Stimulated activated naive CD8-positive, alpha-beta T cell treated with anti-CD3 and anti-CD28 coated beads, Interleukin-15, amount 100 ng/mL, for 72 hours (primary cell): ENCODE measurements at regions not wholly inside any gene's neighbourhood (a gene's known extent, or its start where the extent isn't known, plus 50 kb on each side); places are given as distances from the start of the nearest gene placed in this dataset.

ENCODE experiments used
- ATAC-seq: fragments of 150-1000 bp; cut with Tn5 transposase; 2 replicates; pipeline ENCODE4 v1.10.0; 2021; ENCODE audit warnings: mild to moderate bottlenecking, moderate library complexity
- DNase-seq, 2 donors: peaks; one replicate each; pipeline ENCODE4 v3.0.0; 2021 to 2022
- H3K27ac Mint-ChIP-seq, 2 donors: one replicate each; pipeline ENCODE4 v1.8.0; 2022; ENCODE audit warnings: mild to moderate bottlenecking in 2 of 2, mixed read lengths in 2 of 2, moderate library complexity in 2 of 2
- H3K27me3 Mint-ChIP-seq: one replicate; pipeline ENCODE4 v1.8.0; 2022; ENCODE audit warnings: mixed read lengths
- H3K4me1 Mint-ChIP-seq: one replicate; pipeline ENCODE4 v1.8.0; 2022; ENCODE audit warnings: mild to moderate bottlenecking, mixed read lengths
- H3K4me3 Mint-ChIP-seq, 2 donors: one replicate each; pipeline ENCODE4 v1.8.0; 2022; ENCODE audit warnings: mild to moderate bottlenecking in 2 of 2, mixed read lengths in 2 of 2, moderate library complexity in 1 of 2
- H3K9me3 Mint-ChIP-seq, 2 donors: one replicate each; pipeline ENCODE4 v1.8.0; 2022; ENCODE audit warnings: mixed read lengths in 2 of 2

- no peaks in the 10 kb centered on the region for H3K4me1 Mint-ChIP-seq
- no peaks in the 10 kb centered on the region for H3K27me3 Mint-ChIP-seq
- H3K9me3 Mint-ChIP-seq: peaks cover 0 to 10% of the 10 kb centered on the region in 2 donors
- ATAC-seq (no peak), DNase-seq (no peak)
- H3K4me3 Mint-ChIP-seq: no peak overlapping the region
- H3K27ac Mint-ChIP-seq: no peak overlapping the region
Measured at GRCh38 chr2:212618636-212619035, 80.0 kb upstream of the ERBB4 start.

- H3K4me1 Mint-ChIP-seq: no peaks in the 10 kb centered on the region
- no peak overlapping the region for H3K27ac Mint-ChIP-seq
- H3K4me3 Mint-ChIP-seq: no peak overlapping the region
- no peak for ATAC-seq
- DNase-seq: no peak
- no peaks in the 10 kb centered on the region for H3K27me3 Mint-ChIP-seq
- no peaks in the 10 kb centered on the region for H3K9me3 Mint-ChIP-seq
Measured at GRCh38 chr2:212610872-212611425, 72.3 kb upstream of the ERBB4 start.

GRCh38 chr2:212609479-212609878 is 70.9 kb upstream of the ERBB4 start:
- ATAC-seq: no peak
- Mint-ChIP-seq H3K27me3 (peaks cover 8% of the 10 kb centered on the region), H3K4me1 (no peaks in the 10 kb centered on the region), H3K27ac (no peak overlapping the region), H3K9me3 (no peaks in the 10 kb centered on the region), H3K4me3 (no peak overlapping the region)
- no peak for DNase-seq

GRCh38 chr2:212607080-212607479 is 68.5 kb upstream of the ERBB4 start:
- DNase-seq (no peak), ATAC-seq (no peak)
- Mint-ChIP-seq H3K4me3 (no peak overlapping the region), H3K27ac (no peak overlapping the region), H3K4me1 (no peaks in the 10 kb centered on the region), H3K27me3 (peaks cover 8% of the 10 kb centered on the region), H3K9me3 (no peaks in the 10 kb centered on the region)

- no peaks in the 10 kb centered on the region for H3K4me1 Mint-ChIP-seq
- H3K9me3 Mint-ChIP-seq: no peaks in the 10 kb centered on the region
- DNase-seq (no peak), ATAC-seq (no peak)
- peaks cover 8% of the 10 kb centered on the region for H3K27me3 Mint-ChIP-seq
- no peak overlapping the region for H3K4me3 Mint-ChIP-seq
- no peak overlapping the region for H3K27ac Mint-ChIP-seq
Measured at GRCh38 chr2:212606232-212606631, 67.6 kb upstream of the ERBB4 start.

GRCh38 chr2:212596688-212597087 is 58.1 kb upstream of the ERBB4 start:
- Mint-ChIP-seq H3K4me3 (no peak overlapping the region), H3K4me1 (no peaks in the 10 kb centered on the region), H3K27me3 (no peaks in the 10 kb centered on the region), H3K27ac (no peak overlapping the region), H3K9me3 (no peaks in the 10 kb centered on the region)
- DNase-seq (no peak), ATAC-seq (no peak)

GRCh38 chr2:212596276-212596675 is 57.7 kb upstream of the ERBB4 start:
- H3K4me1 Mint-ChIP-seq: no peaks in the 10 kb centered on the region
- H3K4me3 Mint-ChIP-seq: no peak overlapping the region
- peaks cover under 1% of the 10 kb centered on the region for H3K27me3 Mint-ChIP-seq
- H3K9me3 Mint-ChIP-seq: no peaks in the 10 kb centered on the region
- H3K27ac Mint-ChIP-seq: no peak overlapping the region
- ATAC-seq (no peak), DNase-seq (no peak)

GRCh38 chr2:212595036-212595654 is 56.5 kb upstream of the ERBB4 start:
- Mint-ChIP-seq H3K27ac (no peak overlapping the region), H3K4me3 (no peak overlapping the region)
- DNase-seq: no peak

GRCh38 chr2:212592695-212593094 is 54.1 kb upstream of the ERBB4 start:
- Mint-ChIP-seq H3K27me3 (peaks cover 8% of the 10 kb centered on the region), H3K4me1 (no peaks in the 10 kb centered on the region), H3K27ac (no peak overlapping the region), H3K4me3 (no peak overlapping the region), H3K9me3 (no peaks in the 10 kb centered on the region)
- ATAC-seq (no peak), DNase-seq (no peak)

More at GRCh38 chr2:212595036-212595654, 56.5 kb upstream of the ERBB4 start:
- ATAC-seq: no peak
- Mint-ChIP-seq H3K27me3 (peaks cover 8% of the 10 kb centered on the region), H3K9me3 (no peaks in the 10 kb centered on the region), H3K4me1 (no peaks in the 10 kb centered on the region)
